ENCODE measurements at regions not wholly inside any gene's neighbourhood (a gene's known extent, or its start where the extent isn't known, plus 50 kb on each side); places are given as distances from the start of the nearest gene placed in this dataset.

DNA sequence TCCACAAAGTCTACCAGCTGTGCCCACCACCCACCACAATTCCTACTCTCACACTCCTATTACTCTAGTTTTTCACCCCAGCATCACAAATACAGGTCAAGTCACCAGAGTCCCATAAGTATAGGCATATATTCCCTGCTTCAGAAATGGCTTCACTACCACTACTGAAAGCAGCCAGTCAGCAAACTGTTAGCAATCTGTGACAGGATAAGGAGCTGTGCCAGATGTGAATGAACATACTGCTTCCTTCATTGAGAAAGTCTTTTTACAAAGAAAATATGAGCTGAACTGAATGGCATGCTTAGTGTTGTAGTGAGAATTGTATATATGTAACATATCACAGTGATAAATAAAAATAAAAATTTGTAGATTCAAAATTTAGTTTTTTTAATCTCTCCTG is 76.8 kb downstream of the C3orf85 start:
- no peaks in the 10 kb centered on the region for H3K36me3 ChIP-seq (ENCODE audit: control insufficient read depth, insufficient read depth, low read length)
- in situ Hi-C loops (cut with HindIII; ENCODE audit: low pct_unique_long_range_greater_than_20kb, low sequenced_read_pairs) = no loop called here
- TF ChIP-seq, protein P1, sequence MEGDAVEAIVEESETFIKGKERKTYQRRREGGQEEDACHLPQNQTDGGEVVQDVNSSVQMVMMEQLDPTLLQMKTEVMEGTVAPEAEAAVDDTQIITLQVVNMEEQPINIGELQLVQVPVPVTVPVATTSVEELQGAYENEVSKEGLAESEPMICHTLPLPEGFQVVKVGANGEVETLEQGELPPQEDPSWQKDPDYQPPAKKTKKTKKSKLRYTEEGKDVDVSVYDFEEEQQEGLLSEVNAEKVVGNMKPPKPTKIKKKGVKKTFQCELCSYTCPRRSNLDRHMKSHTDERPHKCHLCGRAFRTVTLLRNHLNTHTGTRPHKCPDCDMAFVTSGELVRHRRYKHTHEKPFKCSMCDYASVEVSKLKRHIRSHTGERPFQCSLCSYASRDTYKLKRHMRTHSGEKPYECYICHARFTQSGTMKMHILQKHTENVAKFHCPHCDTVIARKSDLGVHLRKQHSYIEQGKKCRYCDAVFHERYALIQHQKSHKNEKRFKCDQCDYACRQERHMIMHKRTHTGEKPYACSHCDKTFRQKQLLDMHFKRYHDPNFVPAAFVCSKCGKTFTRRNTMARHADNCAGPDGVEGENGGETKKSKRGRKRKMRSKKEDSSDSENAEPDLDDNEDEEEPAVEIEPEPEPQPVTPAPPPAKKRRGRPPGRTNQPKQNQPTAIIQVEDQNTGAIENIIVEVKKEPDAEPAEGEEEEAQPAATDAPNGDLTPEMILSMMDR (IDR thresholded peaks at IDR 0.05) = no peak
- no peak for TF ChIP-seq SIN3A (IDR thresholded peaks at IDR 0.05; ENCODE audit: borderline replicate concordance, insufficient read depth, low read depth, low read length)
- no peak for TF ChIP-seq POLR2AphosphoS5 (IDR thresholded peaks at IDR 0.05; ENCODE audit: low read depth, low read length)
- TF ChIP-seq, protein P2, sequence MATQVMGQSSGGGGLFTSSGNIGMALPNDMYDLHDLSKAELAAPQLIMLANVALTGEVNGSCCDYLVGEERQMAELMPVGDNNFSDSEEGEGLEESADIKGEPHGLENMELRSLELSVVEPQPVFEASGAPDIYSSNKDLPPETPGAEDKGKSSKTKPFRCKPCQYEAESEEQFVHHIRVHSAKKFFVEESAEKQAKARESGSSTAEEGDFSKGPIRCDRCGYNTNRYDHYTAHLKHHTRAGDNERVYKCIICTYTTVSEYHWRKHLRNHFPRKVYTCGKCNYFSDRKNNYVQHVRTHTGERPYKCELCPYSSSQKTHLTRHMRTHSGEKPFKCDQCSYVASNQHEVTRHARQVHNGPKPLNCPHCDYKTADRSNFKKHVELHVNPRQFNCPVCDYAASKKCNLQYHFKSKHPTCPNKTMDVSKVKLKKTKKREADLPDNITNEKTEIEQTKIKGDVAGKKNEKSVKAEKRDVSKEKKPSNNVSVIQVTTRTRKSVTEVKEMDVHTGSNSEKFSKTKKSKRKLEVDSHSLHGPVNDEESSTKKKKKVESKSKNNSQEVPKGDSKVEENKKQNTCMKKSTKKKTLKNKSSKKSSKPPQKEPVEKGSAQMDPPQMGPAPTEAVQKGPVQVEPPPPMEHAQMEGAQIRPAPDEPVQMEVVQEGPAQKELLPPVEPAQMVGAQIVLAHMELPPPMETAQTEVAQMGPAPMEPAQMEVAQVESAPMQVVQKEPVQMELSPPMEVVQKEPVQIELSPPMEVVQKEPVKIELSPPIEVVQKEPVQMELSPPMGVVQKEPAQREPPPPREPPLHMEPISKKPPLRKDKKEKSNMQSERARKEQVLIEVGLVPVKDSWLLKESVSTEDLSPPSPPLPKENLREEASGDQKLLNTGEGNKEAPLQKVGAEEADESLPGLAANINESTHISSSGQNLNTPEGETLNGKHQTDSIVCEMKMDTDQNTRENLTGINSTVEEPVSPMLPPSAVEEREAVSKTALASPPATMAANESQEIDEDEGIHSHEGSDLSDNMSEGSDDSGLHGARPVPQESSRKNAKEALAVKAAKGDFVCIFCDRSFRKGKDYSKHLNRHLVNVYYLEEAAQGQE (IDR thresholded peaks at IDR 0.05; ENCODE audit: insufficient read depth in 1 of 2, low read depth in 2 of 2, low read length in 1 of 2) = no peak
- TF ChIP-seq TCF7L2 (IDR thresholded peaks at IDR 0.05; ENCODE audit: low read depth, low read length) = no peak
- ATAC-seq (no peak), DNase-seq (ENCODE audit: low read depth, low spot score) (no peak)
- BruUV-seq (replicated peaks) = no TSS peak
- H3K27ac ChIP-seq (ENCODE audit: low read length) = no peak overlapping the region
- intact Hi-C loops (cut with micrococcal nuclease; ENCODE audit: unreplicated experiment) = no loop called here
- no peaks in the 10 kb centered on the region for H3K4me1 ChIP-seq (ENCODE audit: control insufficient read depth, insufficient read depth, low read length)
- H3K9me3 ChIP-seq (ENCODE audit: control insufficient read depth, insufficient read depth, low read depth, low read length) = no peaks in the 10 kb centered on the region
- POLR2A ChIA-PET = no interaction called here
- CTCF ChIA-PET = no interaction called here
- H3K4me3 ChIP-seq (ENCODE audit: low read depth in 2 of 2, low read length in 2 of 2) = no peak overlapping the region
- no peaks in the 10 kb centered on the region for H3K27me3 ChIP-seq (ENCODE audit: control insufficient read depth, insufficient read depth, low read length)

DNA sequence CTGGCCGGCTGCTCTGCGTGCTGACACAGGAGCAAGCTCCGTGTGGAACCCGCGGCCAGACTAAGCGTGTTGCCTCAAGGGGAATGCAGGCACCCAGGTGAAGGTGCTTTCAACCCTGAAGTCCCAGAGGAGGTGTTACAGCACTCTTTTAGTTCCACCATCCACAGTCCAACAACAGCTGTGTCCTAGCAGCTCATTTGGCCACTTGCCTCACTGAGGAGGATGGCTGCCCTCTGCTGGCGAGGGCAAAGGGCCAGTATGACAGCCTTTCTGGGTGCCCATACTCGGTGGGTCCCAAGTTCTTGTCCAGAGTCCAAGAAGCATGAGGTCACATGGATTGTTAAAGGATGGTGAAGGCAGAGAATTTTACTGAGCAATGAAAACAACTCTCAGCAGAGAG is 87.8 kb downstream of the C3orf85 start:
- no TSS peak for BruUV-seq (replicated peaks)
- CTCF ChIA-PET = interaction anchor here (0.6 to 0.7 kb wide), 3 partner anchors 201 to 211 kb away, joined by 3 to 9 read pairs (median 4); no protein-coding TSS in a partner anchor
- Histone ChIP-seq H3K36me3 (ENCODE audit: control insufficient read depth, insufficient read depth, low read length) (no peaks in the 10 kb centered on the region), H3K27ac (ENCODE audit: low read length) (no peak overlapping the region), H3K4me3 (ENCODE audit: low read depth in 2 of 2, low read length in 2 of 2) (no peak overlapping the region), H3K9me3 (ENCODE audit: control insufficient read depth, insufficient read depth, low read depth, low read length) (no peaks in the 10 kb centered on the region), H3K4me1 (ENCODE audit: control insufficient read depth, insufficient read depth, low read length) (no peaks in the 10 kb centered on the region), H3K27me3 (ENCODE audit: control insufficient read depth, insufficient read depth, low read length) (no peaks in the 10 kb centered on the region)
- POLR2A ChIA-PET = no interaction called here
- intact Hi-C loops (cut with micrococcal nuclease; ENCODE audit: unreplicated experiment) = no loop called here
- TF ChIP-seq TCF7L2 (IDR thresholded peaks at IDR 0.05; ENCODE audit: low read depth, low read length) (no peak), POLR2AphosphoS5 (IDR thresholded peaks at IDR 0.05; ENCODE audit: low read depth, low read length) (no peak), SIN3A (IDR thresholded peaks at IDR 0.05; ENCODE audit: borderline replicate concordance, insufficient read depth, low read depth, low read length) (no peak)
- TF ChIP-seq, protein P2 (IDR thresholded peaks at IDR 0.05; ENCODE audit: insufficient read depth in 1 of 2, low read depth in 2 of 2, low read length in 1 of 2) = no peak
- TF ChIP-seq, protein P1 (IDR thresholded peaks at IDR 0.05) = peak; percentile 69
- ATAC-seq (no peak), DNase-seq (ENCODE audit: low read depth, low spot score) (no peak)
- in situ Hi-C loops (cut with HindIII; ENCODE audit: low pct_unique_long_range_greater_than_20kb, low sequenced_read_pairs) = no loop called here
